IgD-negative memory B cell (primary cell): ENCODE measurements at regions not wholly inside any gene's neighbourhood (a gene's known extent, or its start where the extent isn't known, plus 50 kb on each side); places are given as distances from the start of the nearest gene placed in this dataset.
"Not testable (repeated sequence)": the region's sequence is repeated elsewhere in the genome, so short reads cannot be mapped to it uniquely, and the experiment has no call there.

Source experiments
- H3K27ac Mint-ChIP-seq, 3 donors: one replicate each; pipeline ENCODE4 v1.8.0; 2020 to 2022; ENCODE audit warnings: mild to moderate bottlenecking in 3 of 3, mixed read lengths in 3 of 3, moderate library complexity in 1 of 3
- H3K27me3 Mint-ChIP-seq: one replicate; pipeline ENCODE4 v1.8.0; 2021; ENCODE audit warnings: mixed read lengths
- H3K36me3 Mint-ChIP-seq: one replicate; pipeline ENCODE4 v1.8.0; 2020; ENCODE audit warnings: mild to moderate bottlenecking, mixed read lengths
- H3K4me1 Mint-ChIP-seq, 3 donors: one replicate each; pipeline ENCODE4 v1.8.0; 2020 to 2022; ENCODE audit warnings: mixed read lengths in 3 of 3, mild to moderate bottlenecking in 1 of 3
- H3K4me3 Mint-ChIP-seq, 4 donors: one replicate each; pipeline ENCODE4 v1.8.0; 2020 to 2022; ENCODE audit warnings: mild to moderate bottlenecking in 4 of 4, mixed read lengths in 4 of 4, moderate library complexity in 3 of 4
- H3K9me3 Mint-ChIP-seq, 3 donors: one replicate each; pipeline ENCODE4 v1.8.0; 2020 to 2021; ENCODE audit warnings: mixed read lengths in 3 of 3, mild to moderate bottlenecking in 1 of 3

DNA sequence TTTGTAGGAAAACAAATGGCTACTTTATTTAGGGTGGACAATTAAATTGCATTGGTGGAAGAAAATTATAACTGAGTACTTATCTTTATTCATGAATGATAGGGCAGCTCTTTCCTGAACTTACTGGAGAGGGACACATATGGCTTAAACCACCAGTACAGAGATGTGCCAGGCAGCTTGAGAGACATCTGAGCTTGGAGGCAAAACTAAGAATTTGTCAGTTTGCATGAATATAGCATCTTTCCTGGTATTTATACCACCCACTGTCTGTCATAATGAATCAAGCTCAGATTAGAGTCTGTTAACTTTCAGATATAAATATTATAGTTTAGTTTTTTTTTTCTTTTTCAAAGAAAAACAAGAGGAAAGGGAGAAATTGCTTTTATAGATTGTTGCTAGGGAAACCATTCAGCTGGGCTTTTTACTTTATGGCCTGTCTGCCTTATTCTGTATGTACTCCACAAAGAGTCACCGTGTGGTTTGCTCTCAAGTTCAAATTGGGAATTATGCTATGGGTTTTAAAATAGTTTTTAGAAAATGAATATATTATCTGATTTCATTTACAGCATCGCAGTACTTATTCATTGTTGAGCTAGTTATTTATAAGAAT is 477.0 kb upstream of the CHORDC1 start:
- Mint-ChIP-seq H3K27me3 (no peaks in the 10 kb centered on the region), H3K9me3 (peaks cover 0 to 8% (median under 1%) of the 10 kb centered on the region in 3 donors), H3K36me3 (no peaks in the 10 kb centered on the region), H3K4me3 (no peak overlapping the region), H3K27ac (no peak overlapping the region), H3K4me1 (no peaks in the 10 kb centered on the region)

DNA sequence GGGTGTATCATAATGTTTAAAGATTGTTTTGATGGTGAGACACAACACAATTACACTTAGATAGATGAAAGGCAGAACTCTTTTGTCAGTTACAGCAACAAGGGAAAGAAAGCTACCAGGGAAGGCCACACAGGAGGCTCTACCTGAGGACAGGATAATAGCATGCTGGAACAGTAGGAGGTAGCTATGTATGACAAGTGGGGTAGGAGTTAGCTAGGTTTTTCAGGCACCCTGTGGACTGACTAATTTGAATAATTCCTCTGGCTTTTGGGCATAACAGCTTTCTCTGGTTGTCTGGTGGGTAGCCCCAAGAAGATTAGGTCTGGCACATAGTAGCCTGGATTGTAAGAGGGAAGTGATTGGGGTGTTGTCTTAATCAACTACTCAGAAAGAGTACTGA is 475.4 kb upstream of the CHORDC1 start:
- H3K9me3 Mint-ChIP-seq, result peaks cover 0 to 3% (median 0%) of the 10 kb centered on the region in 3 donors
- no peak overlapping the region for H3K4me3 Mint-ChIP-seq
- H3K36me3 Mint-ChIP-seq, result no peaks in the 10 kb centered on the region
- H3K27ac Mint-ChIP-seq, result no peak overlapping the region
- H3K4me1 Mint-ChIP-seq, result no peaks in the 10 kb centered on the region
- no peaks in the 10 kb centered on the region for H3K27me3 Mint-ChIP-seq

DNA sequence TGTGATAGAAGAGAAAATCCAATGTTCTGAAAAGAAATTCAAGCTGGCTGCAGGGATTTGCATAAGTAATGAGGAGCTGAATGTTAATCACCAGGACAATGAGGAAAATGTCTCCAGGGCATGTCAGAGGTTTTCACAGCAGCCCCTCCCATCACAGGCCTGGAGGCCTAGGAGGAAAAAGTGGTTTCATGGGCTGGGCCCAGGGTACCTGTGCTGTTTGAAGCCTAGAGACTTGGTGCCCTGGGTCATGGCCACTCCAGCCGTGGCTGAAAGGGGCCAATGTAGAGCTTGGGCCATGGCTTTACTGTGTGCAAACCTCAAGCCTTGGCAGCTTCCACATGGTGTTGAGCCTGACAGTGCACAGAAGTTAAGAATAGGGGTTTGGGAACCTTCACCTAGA is 452.6 kb upstream of the CHORDC1 start:
- H3K4me3 Mint-ChIP-seq, H3K27me3 Mint-ChIP-seq: not testable (repeated sequence)

DNA sequence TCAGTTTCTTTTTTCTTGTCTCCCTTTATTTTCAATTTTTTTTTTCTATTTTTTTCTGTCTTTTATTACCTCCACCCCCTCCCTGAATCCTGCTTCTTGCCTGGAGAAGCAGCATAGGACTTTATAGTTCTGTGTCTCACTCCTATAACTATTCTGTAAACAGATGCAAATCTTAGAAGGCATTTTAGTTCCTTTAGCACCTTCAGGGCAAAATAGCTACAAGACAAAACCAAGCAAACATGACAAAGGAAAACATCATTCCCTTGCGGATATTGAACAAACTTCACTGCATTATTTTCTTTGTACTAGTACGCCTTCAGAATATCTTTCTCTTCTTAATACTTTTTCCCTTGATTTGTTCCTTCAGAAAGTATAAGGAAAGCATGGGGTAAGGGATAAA is 446.2 kb upstream of the CHORDC1 start:
- no peaks in the 10 kb centered on the region for H3K36me3 Mint-ChIP-seq
- no peak overlapping the region for H3K27ac Mint-ChIP-seq
- H3K4me3 Mint-ChIP-seq, result no peak overlapping the region
- H3K27me3 Mint-ChIP-seq, result no peaks in the 10 kb centered on the region
- no peaks in the 10 kb centered on the region for H3K4me1 Mint-ChIP-seq
- peaks cover 0 to 5% (median 3%) of the 10 kb centered on the region in 3 donors for H3K9me3 Mint-ChIP-seq

More for the DNA sequence above, 452.6 kb upstream of the CHORDC1 start:
- H3K27ac Mint-ChIP-seq, result peak overlapping the region in 1 of 3 donors; percentile 70
- not testable (repeated sequence) for H3K4me1 Mint-ChIP-seq, H3K9me3 Mint-ChIP-seq, H3K36me3 Mint-ChIP-seq

DNA sequence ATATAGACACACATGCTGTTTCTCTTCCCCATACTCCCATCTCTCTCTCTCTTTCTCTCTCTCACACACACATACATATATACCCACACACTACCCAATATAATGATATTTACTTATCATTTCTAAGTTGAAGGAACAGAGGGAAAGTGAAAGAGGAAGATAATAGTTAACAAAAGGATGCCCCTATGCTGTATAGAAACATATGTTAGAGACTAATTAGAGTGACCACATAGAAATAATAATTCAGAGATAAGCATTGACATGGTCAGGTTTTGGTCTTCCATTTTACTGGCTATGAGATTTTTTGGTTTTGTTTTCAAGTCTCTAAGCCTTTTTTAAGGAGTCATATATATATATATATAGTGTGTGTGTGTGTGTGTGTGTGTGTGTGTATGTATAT is 445.7 kb upstream of the CHORDC1 start:
- Mint-ChIP-seq H3K9me3 (peaks cover 0 to 5% (median 3%) of the 10 kb centered on the region in 3 donors), H3K4me3 (no peak overlapping the region), H3K36me3 (no peaks in the 10 kb centered on the region), H3K27me3 (no peaks in the 10 kb centered on the region), H3K4me1 (no peaks in the 10 kb centered on the region), H3K27ac (no peak overlapping the region)

DNA sequence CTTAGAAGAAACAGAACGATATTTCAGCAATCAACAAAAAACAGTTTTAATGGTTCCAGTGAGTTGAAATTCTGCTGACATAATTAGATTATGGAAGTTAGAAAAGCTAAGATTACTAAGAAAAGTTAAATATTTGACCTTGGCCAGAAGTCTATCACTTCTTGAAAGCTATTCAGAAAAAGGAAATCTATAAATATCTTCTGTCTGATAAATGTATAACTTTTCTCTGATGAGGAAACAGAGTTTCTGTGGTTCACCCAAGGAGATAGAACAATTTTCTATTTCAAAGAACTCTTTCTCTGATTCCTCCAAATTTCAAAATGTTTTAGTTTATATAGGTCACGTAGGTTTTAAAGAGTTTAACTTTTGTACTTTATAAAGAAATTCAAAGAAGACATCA is 438.4 kb upstream of the CHORDC1 start:
- Mint-ChIP-seq H3K9me3 (peaks cover 1 to 3% (median 2%) of the 10 kb centered on the region in 3 donors), H3K4me1 (peaks cover 0 to 3% (median 0%) of the 10 kb centered on the region in 3 donors), H3K4me3 (no peak overlapping the region), H3K27me3 (no peaks in the 10 kb centered on the region), H3K36me3 (no peaks in the 10 kb centered on the region), H3K27ac (no peak overlapping the region)

DNA sequence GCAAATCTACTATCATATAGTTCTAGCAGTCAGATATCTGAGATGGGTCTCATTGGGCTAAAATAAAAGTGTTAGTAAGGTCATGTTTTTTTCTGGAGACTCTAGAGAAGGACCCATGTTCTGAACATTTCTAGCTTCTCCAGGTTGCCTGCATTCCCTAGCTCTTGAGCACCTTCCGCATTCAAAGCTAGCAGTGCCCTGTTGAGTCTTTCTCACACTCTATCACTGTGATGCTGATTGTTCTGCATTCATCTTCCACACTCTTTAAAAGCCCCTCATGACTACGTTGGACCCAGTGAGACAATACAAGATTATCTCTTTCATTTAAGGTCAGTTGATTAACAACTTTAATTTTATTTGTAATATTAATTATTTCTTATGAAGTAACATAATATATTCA is 433.3 kb upstream of the CHORDC1 start:
- no peak overlapping the region for H3K4me3 Mint-ChIP-seq
- H3K4me1 Mint-ChIP-seq, result peaks cover 0 to 3% (median 0%) of the 10 kb centered on the region in 3 donors
- H3K27ac Mint-ChIP-seq, result no peak overlapping the region

DNA sequence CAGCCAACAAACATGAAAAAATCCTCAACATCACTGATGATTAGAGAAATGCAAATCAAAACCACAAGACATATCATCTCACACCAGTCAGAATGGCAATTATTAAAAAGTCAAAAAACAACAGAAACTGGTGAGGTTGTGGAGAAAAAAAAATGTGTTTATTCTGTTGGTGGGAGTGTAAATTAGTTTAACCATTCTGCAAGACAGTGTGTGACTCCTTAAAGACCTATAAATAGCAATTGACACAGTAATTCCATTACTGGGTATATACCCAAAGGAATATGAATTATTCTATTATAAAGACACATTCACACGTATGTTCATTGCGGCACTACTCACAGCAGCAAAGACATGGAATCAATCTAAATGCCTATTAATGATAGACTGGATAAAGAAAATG is 427.3 kb upstream of the CHORDC1 start:
- no peaks in the 10 kb centered on the region for H3K36me3 Mint-ChIP-seq
- H3K4me1 Mint-ChIP-seq, result no peaks in the 10 kb centered on the region
- H3K4me3 Mint-ChIP-seq, result no peak overlapping the region
- H3K27ac Mint-ChIP-seq, result no peak overlapping the region
- no peaks in the 10 kb centered on the region for H3K27me3 Mint-ChIP-seq
- peaks cover 0 to 19% (median 0%) of the 10 kb centered on the region in 3 donors for H3K9me3 Mint-ChIP-seq

More for the DNA sequence above, 433.3 kb upstream of the CHORDC1 start:
- Mint-ChIP-seq H3K9me3 (no peaks in the 10 kb centered on the region), H3K36me3 (no peaks in the 10 kb centered on the region), H3K27me3 (no peaks in the 10 kb centered on the region)

DNA sequence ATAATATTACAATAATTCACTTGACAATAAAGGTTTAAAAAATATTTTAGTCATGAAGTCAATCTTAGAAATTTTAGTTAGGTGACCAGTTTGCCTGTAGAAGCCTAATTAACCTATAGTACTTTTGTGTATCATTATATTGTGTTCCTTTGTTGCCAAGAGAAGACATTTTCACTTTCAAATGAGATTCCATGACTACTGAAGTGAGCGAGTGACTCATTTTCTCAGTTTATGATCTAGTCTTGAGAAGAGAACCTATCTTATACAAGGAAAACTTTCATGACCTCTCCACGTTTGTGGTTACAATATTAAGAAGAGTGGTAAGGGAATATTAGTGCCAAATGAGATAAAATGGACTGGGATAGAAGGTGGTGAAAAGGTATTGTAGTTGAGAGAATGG is 423.9 kb upstream of the CHORDC1 start:
- Mint-ChIP-seq H3K27me3 (no peaks in the 10 kb centered on the region), H3K27ac (no peak overlapping the region), H3K9me3 (peaks cover 0 to 19% (median 0%) of the 10 kb centered on the region in 3 donors), H3K4me1 (no peaks in the 10 kb centered on the region), H3K4me3 (no peak overlapping the region), H3K36me3 (no peaks in the 10 kb centered on the region)

DNA sequence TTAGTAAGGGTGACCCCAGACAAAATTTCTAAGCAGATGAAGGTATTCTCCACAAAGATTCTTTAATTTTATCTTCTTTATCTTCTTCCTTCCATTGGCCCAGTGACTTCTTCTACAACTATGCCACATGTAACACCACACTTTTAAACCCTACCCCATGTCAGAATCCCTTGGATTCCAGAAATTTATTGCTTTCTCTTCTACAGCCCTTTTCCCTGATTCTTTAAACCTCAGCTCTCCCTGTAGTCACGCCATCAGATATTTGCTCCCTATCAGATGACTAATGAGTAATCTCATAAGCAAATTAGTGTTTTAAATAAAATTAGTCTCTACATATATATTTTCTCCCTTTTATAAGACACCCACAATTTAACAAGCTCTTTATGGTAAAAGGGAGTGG is 423.4 kb upstream of the CHORDC1 start:
- Mint-ChIP-seq H3K9me3 (peaks cover 0 to 19% (median under 1%) of the 10 kb centered on the region in 3 donors), H3K27me3 (no peaks in the 10 kb centered on the region), H3K36me3 (no peaks in the 10 kb centered on the region), H3K27ac (peak overlapping the region in 1 of 3 donors; percentile 84), H3K4me3 (no peak overlapping the region), H3K4me1 (peaks cover 0 to under 1% (median 0%) of the 10 kb centered on the region in 3 donors)

DNA sequence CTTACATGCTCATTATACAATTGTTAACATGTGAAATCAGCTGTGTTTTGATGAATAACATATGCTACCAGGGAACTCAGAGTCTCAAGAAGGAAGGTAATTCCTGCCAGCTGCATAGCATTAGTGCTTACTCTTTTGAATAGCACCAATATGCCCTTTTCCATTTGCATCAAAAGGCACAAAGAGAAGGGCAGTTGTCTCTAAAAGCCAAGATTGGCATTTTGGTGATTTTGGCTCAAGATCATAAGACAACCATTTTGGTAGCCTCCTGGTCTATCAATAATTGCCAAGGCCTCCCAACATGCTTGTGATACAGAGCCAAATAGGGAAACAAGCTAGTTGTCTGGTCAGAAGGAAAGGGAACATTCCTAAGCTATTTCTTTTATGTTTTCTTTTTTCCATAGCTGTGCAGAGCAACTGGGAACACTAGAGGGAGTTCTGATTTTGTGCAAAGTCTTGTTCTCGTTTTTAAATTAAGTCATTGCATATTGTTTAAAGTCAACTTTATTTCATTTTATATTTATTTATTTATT is 416.7 kb upstream of the CHORDC1 start:
- H3K4me3 Mint-ChIP-seq, result no peak overlapping the region
- peaks cover 0 to 5% (median 0%) of the 10 kb centered on the region in 3 donors for H3K9me3 Mint-ChIP-seq
- H3K36me3 Mint-ChIP-seq, result no peaks in the 10 kb centered on the region
- no peak overlapping the region for H3K27ac Mint-ChIP-seq
- no peaks in the 10 kb centered on the region for H3K27me3 Mint-ChIP-seq
- H3K4me1 Mint-ChIP-seq, result peaks cover 0 to 2% (median 0%) of the 10 kb centered on the region in 3 donors

DNA sequence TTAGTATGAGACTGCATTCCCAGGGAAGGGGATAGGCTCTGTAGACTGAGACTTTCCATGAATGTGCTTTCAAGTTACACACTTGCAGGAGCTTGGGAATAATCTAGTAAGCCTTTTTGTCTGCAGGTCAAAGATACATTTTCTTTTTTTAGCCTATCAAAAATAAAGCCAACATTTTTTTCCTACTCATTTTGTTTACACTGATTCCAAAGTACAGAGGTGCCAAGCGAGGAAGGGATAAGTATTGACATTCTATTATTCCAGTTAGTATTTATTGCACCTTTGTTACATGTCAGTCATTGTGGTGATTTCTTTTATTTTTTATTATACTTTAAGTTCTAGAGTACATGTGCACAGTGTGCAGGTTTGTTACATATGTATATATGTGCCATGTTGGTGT is 413.0 kb upstream of the CHORDC1 start:
- Mint-ChIP-seq H3K27me3 (no peaks in the 10 kb centered on the region), H3K4me1 (no peaks in the 10 kb centered on the region), H3K36me3 (no peaks in the 10 kb centered on the region), H3K27ac (no peak overlapping the region), H3K4me3 (no peak overlapping the region), H3K9me3 (peaks cover 0 to 3% (median 3%) of the 10 kb centered on the region in 3 donors)

DNA sequence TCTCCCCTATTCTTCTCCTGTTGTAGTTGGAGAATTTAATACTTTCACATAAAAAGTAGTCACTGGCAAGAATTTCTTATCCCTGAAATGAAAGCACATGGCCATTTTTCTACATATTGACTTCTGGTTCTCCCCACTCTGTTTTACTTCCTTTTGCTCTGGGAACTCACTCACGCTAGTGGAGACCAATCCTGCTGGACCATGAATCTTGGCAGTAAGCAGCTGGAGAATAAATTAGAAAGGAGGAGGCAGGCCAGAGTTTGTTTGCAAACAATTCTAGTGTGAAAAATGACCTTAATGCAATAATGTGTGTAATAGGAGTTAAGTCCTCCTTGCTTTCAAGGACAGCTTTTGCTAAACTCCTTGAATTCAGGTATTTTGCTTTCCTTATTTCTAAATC is 412.3 kb upstream of the CHORDC1 start:
- H3K9me3 Mint-ChIP-seq, result peaks cover 0 to 3% (median 3%) of the 10 kb centered on the region in 3 donors
- H3K4me1 Mint-ChIP-seq, result no peaks in the 10 kb centered on the region
- no peaks in the 10 kb centered on the region for H3K36me3 Mint-ChIP-seq
- no peaks in the 10 kb centered on the region for H3K27me3 Mint-ChIP-seq
- no peak overlapping the region for H3K27ac Mint-ChIP-seq
- no peak overlapping the region for H3K4me3 Mint-ChIP-seq

DNA sequence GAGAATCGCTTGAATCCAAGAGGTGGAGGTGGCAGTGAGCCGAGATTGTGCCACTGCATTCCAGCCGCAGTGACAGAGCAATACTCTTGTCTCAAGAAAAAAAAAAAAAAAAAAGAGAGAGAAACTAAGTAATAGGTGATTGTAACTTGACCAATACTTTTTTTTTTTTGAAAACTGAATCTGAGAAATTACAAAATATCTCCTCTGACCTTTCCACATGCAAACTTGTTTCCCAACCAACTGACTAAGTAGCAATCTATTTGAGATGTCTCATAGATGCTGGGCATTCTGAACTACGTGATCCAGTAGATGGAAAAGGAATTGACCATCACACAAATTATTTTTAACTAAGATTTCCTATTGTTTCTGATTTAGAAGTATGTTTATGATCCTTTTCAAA is 407.3 kb upstream of the CHORDC1 start:
- no peaks in the 10 kb centered on the region for H3K4me1 Mint-ChIP-seq
- no peak overlapping the region for H3K27ac Mint-ChIP-seq
- H3K9me3 Mint-ChIP-seq, result peaks cover 0 to 3% (median 0%) of the 10 kb centered on the region in 3 donors
- H3K27me3 Mint-ChIP-seq, result no peaks in the 10 kb centered on the region
- no peaks in the 10 kb centered on the region for H3K36me3 Mint-ChIP-seq
- no peak overlapping the region for H3K4me3 Mint-ChIP-seq

DNA sequence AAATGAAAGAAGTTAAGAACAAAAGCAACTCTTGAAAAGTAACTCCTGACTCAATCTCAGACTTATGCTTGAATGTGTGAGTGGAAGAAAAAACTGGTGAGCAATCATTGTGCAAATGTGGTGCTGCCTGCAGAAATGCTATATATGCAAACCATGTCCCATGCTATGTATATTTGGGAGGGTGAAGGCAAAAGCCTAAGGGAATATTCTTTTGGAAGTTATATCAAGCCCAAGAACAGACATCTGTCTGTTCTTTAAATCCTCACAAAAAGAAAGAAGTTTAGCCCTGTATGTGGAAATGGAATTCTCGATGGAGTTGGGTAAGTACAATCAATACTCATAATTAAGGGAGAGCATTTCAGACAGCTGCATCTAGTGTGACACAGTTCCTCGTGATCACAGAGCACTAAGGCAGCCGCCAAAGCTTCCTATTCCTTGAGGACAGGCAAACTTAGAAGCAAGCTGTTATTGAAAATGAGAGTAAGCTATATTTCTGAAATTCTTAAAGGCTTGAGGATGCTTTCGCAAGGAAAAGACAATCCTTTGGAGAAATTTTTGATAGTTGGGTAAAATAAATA is 406.5 kb upstream of the CHORDC1 start:
- no peaks in the 10 kb centered on the region for H3K36me3 Mint-ChIP-seq
- no peaks in the 10 kb centered on the region for H3K27me3 Mint-ChIP-seq
- no peak overlapping the region for H3K27ac Mint-ChIP-seq
- peaks cover 0 to 5% (median 3%) of the 10 kb centered on the region in 3 donors for H3K9me3 Mint-ChIP-seq
- H3K4me1 Mint-ChIP-seq, result no peaks in the 10 kb centered on the region
- no peak overlapping the region for H3K4me3 Mint-ChIP-seq

DNA sequence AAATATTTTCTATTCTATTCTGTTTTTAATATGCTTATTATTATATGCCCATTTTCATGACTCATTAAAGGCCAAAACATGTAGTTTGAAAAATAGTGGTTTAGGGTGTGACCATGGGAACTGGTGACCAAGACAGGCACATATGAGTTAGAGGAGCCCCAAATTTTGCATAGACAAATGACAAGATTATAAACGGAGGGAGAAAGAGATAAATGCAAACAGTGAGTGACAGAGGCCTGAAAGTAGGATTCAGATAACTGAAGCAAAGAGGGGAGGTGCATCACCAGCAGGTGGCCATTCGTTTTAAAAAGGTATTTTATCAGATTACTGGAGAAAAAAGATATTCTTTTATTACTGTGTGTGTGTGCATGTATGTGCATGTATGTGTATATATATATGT is 391.5 kb upstream of the CHORDC1 start:
- Mint-ChIP-seq H3K4me1 (no peaks in the 10 kb centered on the region), H3K27ac (no peak overlapping the region), H3K4me3 (no peak overlapping the region), H3K36me3 (no peaks in the 10 kb centered on the region), H3K9me3 (no peaks in the 10 kb centered on the region), H3K27me3 (no peaks in the 10 kb centered on the region)
